Astrocyte (in vitro differentiated cells and primary cell): ENCODE measurements at regions not wholly inside any gene's neighbourhood (a gene's known extent, or its start where the extent isn't known, plus 50 kb on each side); places are given as distances from the start of the nearest gene placed in this dataset.

Experiments used
- DNase-seq: peaks from one replicate; pipeline ENCODE4 v3.0.0-alpha.2; 2010; ENCODE audit warnings: low read depth
- FAIRE-seq: peaks from 2 replicates; lab custom pipeline; 2011; peaks lifted over from hg19 to GRCh38; lab: Jason Lieb, UNC
- H2AFZ ChIP-seq: 2 replicates; pipeline ENCODE4 v1.6.0; 2012; ENCODE audit warnings: low read depth, low read length, inconsistent platforms
- H3K27ac ChIP-seq: 2 replicates; pipeline ENCODE4 v1.5.1; 2011; ENCODE audit warnings: low read depth, low read length, inconsistent platforms
- H3K27me3 ChIP-seq: 2 replicates; pipeline ENCODE4 v1.6.0; 2011; ENCODE audit warnings: low read length, inconsistent platforms; ENCODE audit not compliant: insufficient read depth
- H3K36me3 ChIP-seq: 2 replicates; pipeline ENCODE4 v1.5.1; 2011; ENCODE audit warnings: low read length, inconsistent platforms; ENCODE audit not compliant: insufficient read depth
- H3K4me1 ChIP-seq: 2 replicates; pipeline ENCODE4 v1.5.1; 2011; ENCODE audit warnings: low read length, inconsistent platforms; ENCODE audit not compliant: insufficient read depth
- H3K4me2 ChIP-seq: 2 replicates; pipeline ENCODE4 v1.6.0; 2012; ENCODE audit warnings: low read length, inconsistent platforms
- H3K4me3 ChIP-seq: 2 replicates; pipeline ENCODE4 v1.5.1; 2011; ENCODE audit warnings: low read depth, mild to moderate bottlenecking, low read length, inconsistent platforms; ENCODE audit not compliant: insufficient read depth
- H3K79me2 ChIP-seq: 2 replicates; pipeline ENCODE4 v1.6.0; 2012; ENCODE audit warnings: mild to moderate bottlenecking, low read length, inconsistent platforms; ENCODE audit not compliant: insufficient read depth
- H3K9ac ChIP-seq: 2 replicates; pipeline ENCODE4 v1.6.0; 2012; ENCODE audit warnings: mild to moderate bottlenecking, low read length, inconsistent platforms
- H3K9me3 ChIP-seq: 2 replicates; pipeline ENCODE4 v1.5.1; 2012; ENCODE audit warnings: low read depth, mild to moderate bottlenecking, low read length, inconsistent platforms; ENCODE audit not compliant: insufficient read depth
- H4K20me1 ChIP-seq: 2 replicates; pipeline ENCODE4 v1.6.0; 2012; ENCODE audit warnings: low read length, inconsistent platforms; ENCODE audit not compliant: insufficient read depth
- H3K27ac Mint-ChIP-seq: one replicate; pipeline ENCODE4 v1.8.0; 2021; ENCODE audit warnings: mild to moderate bottlenecking, mixed read lengths; ENCODE audit not compliant: unreplicated experiment
- H3K27me3 Mint-ChIP-seq: one replicate; pipeline ENCODE4 v1.8.0; 2021; ENCODE audit warnings: low read depth, mixed read lengths; ENCODE audit not compliant: unreplicated experiment
- H3K36me3 Mint-ChIP-seq: one replicate; pipeline ENCODE4 v1.8.0; 2021; ENCODE audit warnings: low read depth, mixed read lengths; ENCODE audit not compliant: unreplicated experiment
- H3K4me1 Mint-ChIP-seq: one replicate; pipeline ENCODE4 v1.8.0; 2021; ENCODE audit warnings: low read depth, mixed read lengths; ENCODE audit not compliant: unreplicated experiment
- H3K4me3 Mint-ChIP-seq: one replicate; pipeline ENCODE4 v1.8.0; 2021; ENCODE audit warnings: mild to moderate bottlenecking, moderate library complexity, mixed read lengths; ENCODE audit not compliant: unreplicated experiment
- H3K9me3 Mint-ChIP-seq: one replicate; pipeline ENCODE4 v1.8.0; 2021; ENCODE audit warnings: mild to moderate bottlenecking, mixed read lengths; ENCODE audit not compliant: unreplicated experiment
- EZH2 ChIP-seq: IDR thresholded peaks from 2 replicates; pipeline ENCODE4 v1.6.1; 2012; ENCODE audit warnings: mild to moderate bottlenecking, low read length, inconsistent platforms; ENCODE audit not compliant: insufficient read depth
- TF ChIP-seq, protein P1 (sequence below): IDR thresholded peaks from 2 replicates; pipeline ENCODE4 v1.5.1; 2011; ENCODE audit warnings: low read depth, mild to moderate bottlenecking, inconsistent platforms, low read length, moderate library complexity; ENCODE audit not compliant: insufficient read depth

DNA sequence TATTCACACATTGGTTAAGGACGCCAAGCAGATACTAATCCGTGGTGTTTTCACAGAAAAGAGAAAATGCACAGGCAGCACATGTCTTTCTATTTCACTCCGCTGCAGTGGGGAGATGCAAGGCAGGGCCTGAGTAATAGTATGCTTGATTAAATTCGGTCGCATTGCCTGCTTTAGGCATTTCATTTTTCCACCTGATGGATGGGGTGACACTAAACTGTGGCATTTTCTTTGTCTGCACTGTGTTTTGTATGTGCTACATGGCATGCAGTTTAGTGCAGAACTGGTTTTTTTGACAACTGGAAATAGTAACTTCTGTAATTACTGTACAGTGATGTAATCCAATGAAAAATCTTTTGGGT, 94.9 kb downstream of the SLC17A6 start:
- Histone ChIP-seq H3K27ac (peak overlapping the region; percentile 57), H3K4me1 (peaks cover 13% of the 10 kb centered on the region), H3K4me3 (peak overlapping the region; percentile 60), H4K20me1 (no peaks in the 10 kb centered on the region), H3K9ac (peak overlapping the region; percentile 79), H2AFZ (peak overlapping the region; percentile 97), H3K27me3 (no peaks in the 10 kb centered on the region), H3K79me2 (no peaks in the 10 kb centered on the region), H3K36me3 (no peaks in the 10 kb centered on the region), H3K4me2 (peak overlapping the region; percentile 90), H3K9me3 (no peaks in the 10 kb centered on the region)
- no peak overlapping the region for H3K27ac Mint-ChIP-seq
- no peaks in the 10 kb centered on the region for H3K36me3 Mint-ChIP-seq
- H3K27me3 Mint-ChIP-seq, result no peaks in the 10 kb centered on the region
- peaks cover 2% of the 10 kb centered on the region for H3K4me1 Mint-ChIP-seq
- H3K4me3 Mint-ChIP-seq, result no peak overlapping the region
- H3K9me3 Mint-ChIP-seq, result peaks cover 4% of the 10 kb centered on the region
- no peak for FAIRE-seq
- TF ChIP-seq, protein P1, sequence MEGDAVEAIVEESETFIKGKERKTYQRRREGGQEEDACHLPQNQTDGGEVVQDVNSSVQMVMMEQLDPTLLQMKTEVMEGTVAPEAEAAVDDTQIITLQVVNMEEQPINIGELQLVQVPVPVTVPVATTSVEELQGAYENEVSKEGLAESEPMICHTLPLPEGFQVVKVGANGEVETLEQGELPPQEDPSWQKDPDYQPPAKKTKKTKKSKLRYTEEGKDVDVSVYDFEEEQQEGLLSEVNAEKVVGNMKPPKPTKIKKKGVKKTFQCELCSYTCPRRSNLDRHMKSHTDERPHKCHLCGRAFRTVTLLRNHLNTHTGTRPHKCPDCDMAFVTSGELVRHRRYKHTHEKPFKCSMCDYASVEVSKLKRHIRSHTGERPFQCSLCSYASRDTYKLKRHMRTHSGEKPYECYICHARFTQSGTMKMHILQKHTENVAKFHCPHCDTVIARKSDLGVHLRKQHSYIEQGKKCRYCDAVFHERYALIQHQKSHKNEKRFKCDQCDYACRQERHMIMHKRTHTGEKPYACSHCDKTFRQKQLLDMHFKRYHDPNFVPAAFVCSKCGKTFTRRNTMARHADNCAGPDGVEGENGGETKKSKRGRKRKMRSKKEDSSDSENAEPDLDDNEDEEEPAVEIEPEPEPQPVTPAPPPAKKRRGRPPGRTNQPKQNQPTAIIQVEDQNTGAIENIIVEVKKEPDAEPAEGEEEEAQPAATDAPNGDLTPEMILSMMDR, result no peak
- TF ChIP-seq EZH2, result no peak
- peak; percentile 74 for DNase-seq

DNA sequence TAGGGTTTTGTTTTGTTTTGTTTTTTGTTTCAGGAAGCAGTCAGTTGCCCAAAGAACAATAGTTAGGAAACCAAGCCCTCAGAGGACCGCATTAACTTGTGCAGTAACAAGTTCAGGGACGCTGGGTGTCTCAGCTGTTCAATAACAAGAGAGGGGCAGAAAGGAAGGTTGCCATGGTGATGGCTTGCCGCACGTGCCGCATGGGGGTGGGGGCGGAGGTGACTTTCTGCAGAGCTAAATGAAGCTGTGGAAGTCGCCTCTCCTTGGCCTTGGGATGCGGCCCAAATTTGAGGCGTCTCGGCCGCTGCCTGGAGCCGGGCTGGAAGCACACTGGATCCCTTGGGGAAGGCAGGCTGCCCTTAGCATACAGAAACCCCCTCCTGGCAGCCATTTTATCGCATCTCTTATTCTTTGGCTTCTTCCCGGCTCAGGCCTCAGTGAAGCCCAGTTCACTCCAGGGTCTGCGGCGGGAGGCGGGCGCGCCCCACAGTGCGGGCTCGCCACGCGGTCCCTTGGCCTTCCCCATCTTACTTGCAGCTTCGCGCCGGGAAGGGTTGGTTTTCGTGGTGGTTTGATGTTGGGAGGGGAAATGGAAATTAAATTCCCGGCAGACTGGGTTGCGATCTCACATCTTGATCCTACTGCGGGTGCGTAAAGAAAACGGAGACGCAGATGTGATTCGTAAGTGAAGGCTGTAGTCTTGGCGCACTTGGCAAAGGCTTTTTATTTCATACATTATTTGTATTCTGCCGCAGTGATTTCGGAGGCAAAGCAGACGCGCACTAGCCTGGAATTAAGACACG, 94.3 kb downstream of the SLC17A6 start:
- DNase-seq (peak; percentile 57), FAIRE-seq (no peak)
- no peaks in the 10 kb centered on the region for H3K27me3 Mint-ChIP-seq
- H4K20me1 ChIP-seq, result no peaks in the 10 kb centered on the region
- H3K27ac Mint-ChIP-seq, result peak overlapping the region; percentile 41
- peak overlapping the region; percentile 55 for H3K4me3 Mint-ChIP-seq
- H3K36me3 Mint-ChIP-seq, result no peaks in the 10 kb centered on the region
- H3K9ac ChIP-seq, result peak overlapping the region; percentile 79
- H2AFZ ChIP-seq, result peak overlapping the region; percentile 97
- peaks cover 4% of the 10 kb centered on the region for H3K9me3 Mint-ChIP-seq
- peak overlapping the region; percentile 90 for H3K4me2 ChIP-seq
- no peak for TF ChIP-seq EZH2
- TF ChIP-seq, protein P1, result no peak
- H3K27me3 ChIP-seq, result no peaks in the 10 kb centered on the region
- H3K79me2 ChIP-seq, result no peaks in the 10 kb centered on the region
- H3K4me1 ChIP-seq, result peaks cover 13% of the 10 kb centered on the region
- H3K9me3 ChIP-seq, result no peaks in the 10 kb centered on the region
- H3K4me1 Mint-ChIP-seq, result peaks cover 2% of the 10 kb centered on the region
- H3K36me3 ChIP-seq, result no peaks in the 10 kb centered on the region
- H3K4me3 ChIP-seq, result peak overlapping the region; percentile 60
- peak overlapping the region; percentile 57 for H3K27ac ChIP-seq

DNA sequence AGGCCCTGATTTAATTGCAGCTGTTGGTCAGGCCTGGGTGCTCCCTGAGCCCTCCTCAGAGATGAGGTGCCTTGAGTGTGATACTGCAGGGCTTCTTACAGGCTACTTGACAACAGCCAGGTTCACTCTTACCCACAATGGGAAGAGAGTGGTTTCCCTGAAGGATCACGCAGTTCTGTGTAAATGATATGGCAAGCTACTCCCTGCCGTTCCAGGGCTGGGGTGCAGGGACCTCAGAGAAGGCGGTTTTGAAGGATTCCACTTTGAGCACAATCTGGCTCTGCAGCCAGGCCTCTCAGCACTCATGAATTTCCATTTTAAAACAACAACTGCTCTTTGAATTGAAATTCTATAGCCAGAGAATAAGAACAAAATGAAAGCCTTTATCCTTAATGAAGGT, 92.9 kb downstream of the SLC17A6 start:
- TF ChIP-seq, protein P1, result no peak
- no peak for TF ChIP-seq EZH2
- no peak for FAIRE-seq
- DNase-seq, result no peak
- Histone ChIP-seq H3K4me1 (peaks cover 13% of the 10 kb centered on the region), H2AFZ (no peak overlapping the region), H3K27me3 (no peaks in the 10 kb centered on the region), H3K27ac (no peak overlapping the region), H4K20me1 (no peaks in the 10 kb centered on the region), H3K9ac (no peak overlapping the region), H3K9me3 (no peaks in the 10 kb centered on the region), H3K4me3 (no peak overlapping the region), H3K79me2 (no peaks in the 10 kb centered on the region), H3K36me3 (no peaks in the 10 kb centered on the region), H3K4me2 (no peak overlapping the region)
- Mint-ChIP-seq H3K4me1 (peaks cover 2% of the 10 kb centered on the region), H3K36me3 (no peaks in the 10 kb centered on the region), H3K27me3 (no peaks in the 10 kb centered on the region), H3K4me3 (no peak overlapping the region), H3K9me3 (peaks cover 4% of the 10 kb centered on the region), H3K27ac (no peak overlapping the region)
